Suppressor macrophage treated with lipopolysaccharide for 1 hour (primary cell): ENCODE measurements at regions not wholly inside any gene's neighbourhood (a gene's known extent, or its start where the extent isn't known, plus 50 kb on each side); places are given as distances from the start of the nearest gene placed in this dataset.
"Not testable (repeated sequence)": the region's sequence is repeated elsewhere in the genome, so short reads cannot be mapped to it uniquely, and the experiment has no call there.

Experiments
- DNase-seq, 3 donors: peaks; one replicate each; pipeline ENCODE4 v3.0.0-alpha.2; 2020 to 2022

DNA sequence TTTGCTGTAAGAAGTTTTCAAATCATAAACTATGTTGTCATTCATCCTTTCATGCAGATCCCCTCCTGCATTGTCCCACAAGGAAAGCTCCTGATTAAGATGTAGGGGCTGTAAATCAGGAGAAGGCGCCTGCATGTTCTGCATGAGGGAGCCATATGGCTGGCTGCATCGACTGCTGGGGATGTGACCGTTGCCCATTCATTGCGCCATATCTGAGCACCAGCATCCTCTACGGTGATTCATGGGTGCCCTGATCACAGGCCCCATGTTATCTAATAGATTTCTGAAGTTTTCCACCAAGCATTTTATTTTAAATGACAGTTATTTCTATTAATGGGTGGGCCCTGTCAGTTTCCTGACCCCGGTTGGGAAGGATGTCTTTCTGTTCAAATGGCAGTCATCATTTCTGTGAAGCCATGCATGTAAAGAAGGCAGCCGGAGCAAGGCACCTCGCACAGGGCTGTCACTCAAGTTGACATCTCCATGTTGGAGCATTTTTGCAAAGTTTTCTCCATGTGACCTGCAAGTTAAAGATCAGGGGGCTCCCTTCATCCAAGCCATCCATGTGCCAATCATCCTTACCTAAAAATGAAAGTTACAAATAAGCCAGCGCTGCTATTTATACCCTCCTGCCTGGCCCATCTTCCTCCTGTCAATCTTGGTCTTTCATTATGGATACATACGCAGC, 128.8 kb downstream of the TEX36 start:
- no peak for DNase-seq

DNA sequence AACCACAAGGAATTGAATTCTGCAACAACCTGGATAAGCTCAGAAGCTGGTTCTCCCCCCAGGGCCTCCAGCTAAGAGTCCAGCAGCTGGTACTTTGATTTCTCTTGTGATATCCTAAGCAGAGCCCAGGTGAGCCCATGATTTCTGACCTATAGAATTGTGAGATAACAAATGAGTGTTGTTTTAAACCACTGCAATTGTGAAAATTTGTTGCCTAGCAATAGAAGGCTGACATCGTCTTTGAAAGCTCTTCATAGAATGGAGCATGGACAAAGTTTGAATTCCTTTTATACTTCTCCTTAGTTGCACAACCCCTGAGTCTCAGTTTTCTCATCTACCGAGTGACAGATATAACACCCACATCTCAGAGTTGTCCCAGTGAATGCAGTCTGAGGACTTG, 129.9 kb downstream of the TEX36 start:
- DNase-seq: no peak

- no peak for DNase-seq
Measured at GRCh38 chr10:125551247-125551646, 131.7 kb downstream of the TEX36 start.

DNA sequence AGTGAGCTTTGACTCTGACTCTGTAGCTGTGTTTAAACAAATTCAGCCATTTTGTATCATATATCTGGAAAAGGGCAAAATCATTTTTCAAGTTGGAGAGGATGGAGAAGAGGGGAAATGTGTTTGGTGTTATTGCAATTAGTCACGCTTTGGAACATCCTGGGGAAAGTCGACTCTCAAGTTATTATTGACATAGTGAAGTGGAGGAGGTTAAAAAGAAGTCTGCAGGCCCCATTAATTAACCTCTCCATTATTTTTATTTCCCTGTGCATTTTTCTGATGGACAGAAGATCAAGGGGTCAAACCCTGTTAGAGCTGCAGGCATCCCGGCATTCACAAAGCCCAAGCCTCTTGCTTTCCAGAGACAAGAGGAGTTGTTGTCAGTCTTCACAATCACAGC, 132.6 kb downstream of the TEX36 start:
- DNase-seq: no peak

DNA sequence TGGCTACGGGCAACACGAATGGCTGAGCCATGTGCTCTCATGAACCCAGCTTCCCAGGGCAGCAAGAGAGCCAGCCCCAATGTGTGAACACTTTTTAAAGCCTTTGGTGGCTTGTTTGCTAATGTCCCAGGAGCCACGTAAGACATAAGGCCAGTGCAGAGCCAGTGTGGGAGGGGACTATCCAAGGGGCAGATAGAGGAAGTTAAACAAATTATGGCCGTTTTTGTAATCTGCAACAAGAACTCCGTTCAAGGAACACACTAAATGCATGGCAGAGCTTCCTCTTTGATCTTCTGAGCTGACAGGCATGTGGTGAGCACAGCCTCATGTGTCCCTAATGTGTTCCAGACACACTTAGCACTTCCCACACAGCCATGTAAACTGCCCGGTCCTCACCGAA, 133.3 kb downstream of the TEX36 start:
- peak; percentile 67 to 82 (median 79) for DNase-seq

GRCh38 chr10:125548878-125549277, 134.1 kb downstream of the TEX36 start:
- DNase-seq: no peak

DNA sequence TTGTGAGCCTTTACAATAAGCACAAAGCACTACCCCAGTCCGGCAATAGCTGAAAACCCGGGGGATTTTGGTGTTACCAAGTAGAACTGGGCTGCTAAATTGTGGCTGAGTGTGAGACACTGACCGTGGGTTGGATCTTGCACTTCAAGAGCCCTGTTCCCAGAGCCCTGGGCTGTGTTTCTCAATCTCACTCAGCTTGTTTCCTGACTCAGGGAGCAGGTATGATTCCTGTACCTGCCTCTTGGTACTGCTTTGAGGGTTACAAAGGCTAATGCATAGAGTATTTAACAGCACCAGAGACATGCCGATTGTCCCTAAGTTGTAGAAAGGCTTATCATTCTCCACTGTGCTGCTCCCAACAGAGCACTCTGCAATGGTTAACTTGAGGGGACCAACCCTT, 134.6 kb downstream of the TEX36 start:
- DNase-seq: no peak

GRCh38 chr10:125547010-125547650, 135.8 kb downstream of the TEX36 start:
- DNase-seq: no peak

DNA sequence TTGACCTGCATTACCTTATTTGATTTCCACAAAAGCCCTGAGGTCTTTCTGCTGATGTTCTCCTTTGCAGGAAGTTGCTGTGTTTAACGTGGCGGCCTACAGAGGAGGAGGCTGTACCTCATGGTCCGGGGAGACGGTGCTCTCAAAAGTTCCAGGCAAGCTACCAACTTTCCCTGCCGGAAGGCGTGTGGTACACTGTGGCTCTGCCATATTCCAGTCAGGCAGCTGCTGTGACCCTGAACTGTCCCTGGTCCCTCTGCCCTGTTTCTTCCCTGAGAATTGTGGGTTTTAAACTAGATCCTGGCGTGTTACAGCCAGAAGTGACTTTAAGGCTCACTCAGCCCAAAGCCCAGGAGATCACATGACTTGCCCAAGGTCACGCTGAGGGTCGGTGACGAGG, 139.2 kb downstream of the TEX36 start:
- no peak for DNase-seq

- DNase-seq: no peak
Measured at GRCh38 chr10:125538947-125539731, 143.8 kb downstream of the TEX36 start.

GRCh38 chr10:125536236-125536635, 146.7 kb downstream of the TEX36 start:
- no peak for DNase-seq

- no peak for DNase-seq
Measured at GRCh38 chr10:125535559-125535958, 147.4 kb downstream of the TEX36 start.

DNA sequence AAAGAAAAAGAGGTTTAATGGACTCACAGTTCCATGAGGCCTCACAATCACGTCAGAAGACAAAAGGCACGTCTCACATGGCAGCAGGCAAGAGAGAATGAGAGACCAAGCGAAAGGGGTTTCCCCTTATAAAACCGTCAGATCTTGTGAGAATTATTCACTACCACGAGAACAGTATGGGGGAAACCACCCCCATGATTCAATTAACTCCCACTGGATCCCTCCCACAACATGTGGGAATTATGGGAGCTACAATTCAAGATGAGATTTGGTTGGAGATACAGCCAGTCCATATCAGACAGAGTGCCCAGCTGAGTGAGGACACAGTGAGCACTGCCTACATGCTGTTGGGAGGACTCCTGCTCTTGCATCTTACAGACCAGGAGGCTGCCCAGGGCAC, 148.4 kb downstream of the TEX36 start:
- no peak for DNase-seq

DNA sequence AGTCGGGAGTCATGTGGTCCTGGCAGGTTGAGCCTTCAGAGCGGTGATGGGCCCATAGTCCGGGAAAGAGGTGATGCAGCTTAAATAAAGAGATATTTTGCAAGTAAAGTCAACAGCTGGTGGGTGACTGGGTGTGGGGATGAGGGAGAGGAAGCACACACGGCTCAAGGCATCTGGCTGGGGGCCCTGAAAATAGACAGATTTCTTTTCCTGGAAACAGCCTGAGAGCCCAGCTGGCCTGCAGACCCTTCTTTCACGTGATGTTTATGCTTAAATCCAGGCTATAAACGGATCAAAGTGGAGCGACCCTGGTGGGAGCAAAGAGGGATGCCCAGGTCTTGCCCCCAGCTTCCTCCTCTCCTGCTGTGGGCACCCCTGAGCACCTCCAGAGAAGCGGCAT, 149.1 kb downstream of the TEX36 start:
- DNase-seq: no peak

GRCh38 chr10:125531465-125531864, 151.5 kb downstream of the TEX36 start:
- DNase-seq: no peak

DNA sequence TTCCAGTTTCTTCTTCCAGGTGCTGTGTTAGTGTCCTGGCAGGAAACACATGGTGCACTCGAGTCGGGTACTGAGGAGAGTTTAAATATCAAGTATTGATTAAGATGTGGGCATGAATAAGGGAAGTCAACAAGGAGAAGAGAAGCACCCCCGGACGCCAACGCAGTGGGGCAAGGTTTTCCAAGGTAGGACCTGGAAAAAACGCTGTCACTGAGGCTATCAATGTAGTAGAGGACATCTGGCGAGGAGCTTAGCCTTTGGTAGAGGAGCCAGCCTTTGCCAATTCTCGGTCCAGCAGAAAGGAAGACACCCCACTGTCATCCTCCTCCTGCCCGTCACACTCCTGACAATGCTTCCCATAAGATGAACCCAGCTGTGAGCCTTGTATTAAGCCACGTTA, 159.6 kb downstream of the TEX36 start:
- DNase-seq: no peak

DNA sequence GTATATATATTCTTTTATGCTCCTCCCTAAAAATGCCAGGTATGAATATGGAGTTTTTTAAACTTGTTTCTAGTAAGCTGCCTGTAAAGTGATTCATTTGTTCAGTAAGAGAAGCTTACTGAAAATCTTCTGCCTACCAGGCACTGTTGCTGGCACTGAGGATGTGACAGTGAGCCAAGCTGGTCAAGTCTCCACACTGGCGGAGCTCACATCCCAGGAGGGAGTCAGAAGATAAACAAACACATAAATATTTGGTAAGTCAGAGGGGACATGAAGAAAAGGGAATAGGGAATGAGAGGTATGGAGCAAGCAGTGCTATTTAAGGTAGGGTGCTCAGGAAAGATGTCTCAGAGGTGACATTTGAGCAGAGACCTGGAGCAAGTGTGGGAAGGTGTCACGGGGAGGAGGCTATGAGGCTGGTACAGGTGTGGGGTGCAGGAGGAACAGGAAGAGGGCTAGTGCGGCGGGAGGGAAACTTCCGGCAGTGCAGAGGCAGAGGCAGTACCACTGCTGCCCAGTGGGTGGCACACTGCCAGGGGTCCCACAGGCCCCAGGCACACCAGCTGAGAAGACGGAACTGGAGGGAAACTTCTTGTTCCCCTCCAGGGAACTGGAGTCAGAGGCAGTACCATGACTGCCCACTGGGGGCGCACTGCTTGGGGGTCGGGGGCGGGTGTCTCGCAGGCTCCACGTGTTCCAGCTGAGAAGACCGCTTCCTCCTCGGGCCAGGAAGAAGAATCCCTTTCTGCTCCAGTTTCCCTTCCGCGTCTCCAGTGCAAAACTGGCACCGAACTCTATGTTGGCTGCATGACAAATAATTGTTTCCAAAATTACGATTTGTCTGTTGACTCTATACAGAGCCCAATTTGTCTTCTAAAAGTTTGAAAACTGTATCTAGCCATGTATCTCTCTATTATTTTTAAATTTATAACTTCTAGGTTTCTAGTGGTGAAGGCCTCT, 161.0 kb downstream of the TEX36 start:
- DNase-seq: peak in 2 of 3 donors; percentile 10 to 38

DNA sequence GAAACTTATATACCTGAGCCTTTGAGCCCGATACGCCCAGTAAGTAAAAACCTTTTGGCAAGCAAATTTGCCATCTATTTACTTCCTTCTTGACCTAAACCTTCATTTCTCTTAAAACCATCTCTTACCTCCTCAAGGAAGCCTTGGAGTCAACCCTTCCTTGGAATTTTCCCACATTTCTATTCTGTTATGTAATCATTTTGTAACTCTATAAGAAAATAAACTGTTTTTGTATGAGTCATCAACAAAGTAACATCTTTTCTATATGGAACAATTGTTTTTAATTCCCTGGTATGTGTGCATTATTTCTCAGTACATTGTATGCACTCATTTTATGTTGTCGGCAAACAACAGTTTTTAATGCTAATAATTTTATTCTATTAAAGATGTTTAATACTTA, 162.0 kb downstream of the TEX36 start:
- no peak for DNase-seq

GRCh38 chr10:125518397-125518796, 164.6 kb downstream of the TEX36 start:
- not testable (repeated sequence) for DNase-seq

- DNase-seq: no peak
Measured at GRCh38 chr10:125515571-125515970, 167.4 kb downstream of the TEX36 start.

DNA sequence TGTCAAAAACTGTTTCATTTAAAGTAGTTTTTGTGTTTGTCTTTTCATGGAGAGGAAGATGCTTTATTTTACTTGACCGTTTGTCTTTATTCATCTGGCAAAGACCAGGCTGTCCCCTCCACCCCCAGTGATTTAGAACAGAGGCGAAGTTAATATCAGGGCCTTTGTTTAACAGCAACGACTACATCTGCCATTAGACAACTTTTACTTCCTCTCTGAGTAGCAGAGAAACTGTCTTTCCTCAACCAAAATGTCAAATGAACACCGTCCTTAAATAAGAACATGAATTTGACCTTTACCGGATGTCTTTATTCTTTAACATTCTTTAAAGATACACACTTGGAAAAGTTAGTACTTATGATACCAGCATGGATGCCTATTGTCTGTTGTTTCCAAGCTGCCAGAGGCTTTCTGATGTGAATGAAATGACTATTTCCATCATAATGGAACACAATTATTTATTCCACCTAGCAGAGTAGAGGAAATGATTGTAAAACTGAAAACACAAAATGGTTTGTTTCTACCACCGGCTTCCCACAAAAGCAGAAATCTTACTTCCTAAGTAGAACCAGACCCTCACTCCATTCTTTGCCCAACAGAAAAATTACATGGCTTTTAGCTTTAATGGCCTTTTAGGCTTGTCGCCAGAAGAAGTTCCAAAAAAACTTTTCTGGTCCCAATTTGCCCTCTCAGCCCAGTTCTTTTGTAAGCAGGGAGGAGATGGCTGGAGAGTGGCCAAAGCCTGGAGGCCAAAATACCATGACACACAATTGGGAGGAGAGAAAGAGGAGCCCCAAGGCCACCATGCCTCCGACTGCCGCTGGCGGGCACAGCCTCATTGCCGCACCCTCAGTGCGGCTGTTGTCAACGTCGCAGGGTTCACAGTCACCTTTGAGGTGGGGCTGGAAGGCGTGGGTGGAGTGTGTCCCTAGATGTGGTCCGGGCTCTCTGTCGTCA, 168.5 kb downstream of the TEX36 start:
- no peak for DNase-seq
